Stimulated activated CD8-positive, alpha-beta memory T cell treated with anti-CD3 and anti-CD28 coated beads, Interleukin-12 subunit alpha, Interleukin-12 subunit beta, amount 100 ng/mL, for 24 hours (primary cell): ENCODE measurements at regions not wholly inside any gene's neighbourhood (a gene's known extent, or its start where the extent isn't known, plus 50 kb on each side); places are given as distances from the start of the nearest gene placed in this dataset.
A peak's percentile ranks its signal among the peaks of the same experiment; 100 is the strongest.
"Not testable (repeated sequence)": the region's sequence is repeated elsewhere in the genome, so short reads cannot be mapped to it uniquely, and the experiment has no call there.

ENCODE experiments used
- DNase-seq: peaks from one replicate; pipeline ENCODE4 v3.0.0-alpha.2; 2020; ENCODE audit errors: extremely low read depth

DNA sequence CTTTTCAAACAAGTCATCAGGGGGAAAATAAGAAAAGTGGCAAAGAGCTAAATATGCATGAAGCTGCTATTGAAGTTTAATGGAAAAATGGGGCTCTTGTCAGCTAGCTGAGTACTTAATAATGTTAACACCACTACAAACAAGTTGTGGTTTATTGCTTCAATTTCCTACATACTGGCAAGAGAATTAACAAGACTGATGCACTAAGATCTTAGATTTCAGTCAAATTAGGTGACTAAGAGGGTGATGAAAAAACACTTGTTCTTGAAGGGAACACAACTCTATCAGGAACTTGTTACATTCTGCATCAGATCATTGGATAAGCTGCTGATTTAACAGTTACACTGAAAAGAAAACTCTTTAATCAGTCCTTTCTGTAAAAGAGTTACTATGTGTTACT lies 234.6 kb upstream of the AFF2 start:
- no peak for DNase-seq

DNA sequence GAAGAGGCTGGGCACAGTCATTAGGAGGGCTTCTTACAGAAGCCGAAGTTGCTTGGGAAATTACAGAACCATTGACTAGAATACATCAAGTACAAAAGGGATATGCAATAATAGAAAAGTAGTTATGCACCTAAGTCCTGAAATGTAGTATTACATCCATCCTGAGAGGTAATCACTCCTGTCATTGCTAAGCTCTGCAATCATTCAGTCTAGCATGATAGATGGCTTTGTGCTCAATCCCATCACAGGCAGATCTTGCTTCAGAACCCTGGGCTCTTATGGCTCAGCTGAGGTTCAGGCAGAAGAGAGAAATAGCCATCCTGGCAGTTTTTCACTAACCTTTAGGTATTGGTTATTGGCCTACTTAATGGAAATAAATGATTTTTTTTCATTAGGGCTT lies 231.7 kb upstream of the AFF2 start:
- no peak for DNase-seq

DNA sequence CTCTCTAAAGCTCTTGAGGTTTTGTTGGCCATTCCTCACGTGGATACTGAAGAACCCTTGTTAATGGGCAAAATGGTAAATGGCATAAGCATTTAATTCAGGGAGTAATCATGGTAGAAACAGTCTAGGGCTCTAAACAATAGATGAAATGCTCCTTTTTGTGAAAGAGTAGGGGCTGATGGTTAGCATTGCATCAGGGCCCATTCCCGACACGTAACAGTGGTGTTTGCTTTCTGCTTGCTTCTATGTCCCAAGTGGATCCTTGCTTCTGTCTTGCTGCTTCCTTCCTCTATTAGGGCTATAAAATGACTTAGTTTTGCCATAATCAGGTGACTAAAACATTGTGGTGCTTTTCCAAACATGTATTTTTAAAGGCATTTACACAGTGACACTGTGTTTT lies 230.9 kb upstream of the AFF2 start:
- DNase-seq = no peak

DNA sequence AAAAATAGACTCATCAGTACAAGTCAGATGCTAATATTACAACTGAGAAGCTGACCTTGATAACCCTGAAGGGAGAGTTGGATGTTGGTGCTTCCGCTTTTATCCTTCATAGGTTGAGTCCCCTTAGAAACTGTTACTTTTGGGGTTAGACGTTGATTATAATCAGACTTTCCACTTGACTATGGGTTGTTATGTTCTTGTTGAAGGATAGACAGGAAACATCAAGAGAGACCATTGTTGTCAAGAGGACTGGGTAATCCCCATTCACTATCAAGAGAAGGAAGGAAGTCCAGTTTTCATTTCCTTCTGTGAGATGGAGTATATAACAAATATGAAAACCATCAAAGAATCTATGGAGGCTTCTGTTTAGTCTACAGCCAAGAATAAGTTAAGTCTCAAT lies 229.9 kb upstream of the AFF2 start:
- DNase-seq = no peak

DNA sequence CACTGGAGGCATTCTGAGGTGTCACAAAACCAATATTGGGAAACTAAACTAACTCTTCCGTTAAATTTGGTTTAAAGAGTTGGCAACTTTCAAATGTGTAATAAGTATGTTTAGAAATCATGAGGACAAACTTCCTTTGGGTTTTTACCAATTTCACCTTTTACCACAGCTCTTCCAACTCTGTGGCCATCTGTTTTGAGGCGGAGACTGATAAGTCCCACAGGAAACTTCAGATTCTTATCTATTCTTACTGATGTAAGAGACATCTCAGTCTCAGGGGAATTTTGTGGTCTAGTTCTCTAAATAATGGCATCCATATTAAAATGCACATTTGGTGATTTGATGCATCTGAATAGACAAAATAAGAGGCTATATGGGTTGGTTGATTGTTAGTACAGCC lies 229.2 kb upstream of the AFF2 start:
- DNase-seq = no peak

DNA sequence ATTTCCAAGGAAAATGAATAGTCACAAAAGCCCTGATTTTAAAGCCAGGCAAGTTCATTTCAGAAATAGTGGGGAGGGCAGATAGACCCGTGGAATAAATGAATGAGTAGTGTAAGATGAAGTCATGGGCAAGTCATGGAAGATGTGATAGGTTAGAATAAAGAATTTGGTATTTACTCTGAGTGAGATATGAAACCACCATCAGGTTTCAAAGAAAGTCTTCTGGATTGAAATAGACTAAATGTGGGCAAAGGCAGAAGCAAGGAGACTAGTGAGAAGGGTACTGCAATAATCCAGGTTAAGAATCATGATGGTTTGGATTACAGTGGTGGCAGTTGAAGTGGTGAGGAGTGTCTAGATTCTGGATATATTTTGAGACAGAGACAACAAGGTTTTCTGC lies 218.5 kb upstream of the AFF2 start:
- DNase-seq = no peak

DNA sequence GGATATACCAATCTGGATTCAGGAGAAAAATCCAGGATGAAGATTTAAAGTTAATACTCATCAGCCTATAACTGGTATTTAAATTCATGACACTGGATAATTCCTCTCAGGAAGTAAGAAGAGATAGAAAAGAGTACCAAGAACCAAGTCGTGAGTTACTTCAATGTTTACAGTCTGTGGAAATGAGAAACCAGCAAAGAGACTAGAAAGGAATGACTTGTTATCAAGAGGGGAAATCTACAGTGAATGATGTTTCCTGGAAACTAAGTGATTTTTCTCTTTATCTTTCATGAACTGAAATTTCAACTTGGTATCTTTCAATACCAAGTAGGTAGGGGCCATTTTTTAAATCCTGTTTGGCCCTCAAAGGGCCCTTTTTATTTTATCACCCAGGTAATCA lies 217.9 kb upstream of the AFF2 start:
- no peak for DNase-seq

DNA sequence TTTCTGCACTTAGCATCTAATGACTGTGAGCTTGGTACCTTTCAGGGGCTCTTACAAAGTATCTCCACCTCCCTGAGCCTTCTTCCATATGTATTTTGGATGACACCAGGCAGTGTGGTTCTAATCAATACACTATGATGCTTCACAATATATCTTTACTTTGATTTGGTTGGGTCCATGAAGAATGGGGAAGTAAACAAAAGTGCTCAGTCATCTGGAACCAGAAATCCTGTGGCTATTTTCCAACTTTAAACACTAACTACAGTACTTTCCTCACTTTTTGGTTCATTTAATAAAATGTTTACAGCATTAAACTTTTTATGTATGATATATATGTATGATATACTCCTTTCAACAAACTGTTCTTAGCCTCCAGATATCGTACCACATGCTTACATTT lies 216.4 kb upstream of the AFF2 start:
- DNase-seq = no peak

DNA sequence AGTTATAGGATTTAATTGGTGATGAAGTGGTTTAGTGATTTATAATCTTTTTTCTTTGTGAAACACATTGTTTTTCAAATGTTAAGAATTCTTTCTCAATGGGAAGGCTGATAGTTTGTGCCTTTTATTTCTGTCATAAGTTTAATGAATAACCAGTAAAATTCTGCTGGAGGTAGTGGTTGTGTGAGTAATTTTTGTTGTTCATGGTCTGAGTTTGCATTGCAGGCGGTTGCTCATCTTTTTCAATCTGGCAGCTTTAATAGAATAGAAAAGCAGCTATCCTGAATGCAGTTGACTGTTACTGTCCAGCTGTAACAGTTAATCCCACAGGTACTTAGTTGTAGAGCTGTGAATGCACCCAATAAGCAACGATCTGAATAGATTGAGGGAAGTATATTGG lies 215.6 kb upstream of the AFF2 start:
- no peak for DNase-seq

DNA sequence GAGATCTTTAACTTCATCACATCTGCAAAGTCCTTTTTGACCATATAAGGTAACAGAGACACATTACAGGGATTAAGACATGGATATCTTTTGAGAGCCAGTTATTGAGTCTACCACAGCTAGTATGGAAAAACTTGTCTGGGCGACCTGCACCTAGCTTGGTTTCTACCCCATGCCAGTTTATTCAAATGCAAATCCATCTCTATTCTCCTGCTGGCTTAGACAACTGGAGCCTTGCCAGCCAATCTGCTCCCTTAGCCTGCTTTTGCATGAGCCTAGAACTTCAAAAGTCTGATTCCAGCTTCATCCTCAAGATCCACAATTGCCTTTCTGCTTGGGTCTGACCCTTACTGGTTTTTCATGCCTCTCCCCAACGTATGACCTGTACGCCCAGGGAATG lies 212.0 kb upstream of the AFF2 start:
- DNase-seq = no peak

DNA sequence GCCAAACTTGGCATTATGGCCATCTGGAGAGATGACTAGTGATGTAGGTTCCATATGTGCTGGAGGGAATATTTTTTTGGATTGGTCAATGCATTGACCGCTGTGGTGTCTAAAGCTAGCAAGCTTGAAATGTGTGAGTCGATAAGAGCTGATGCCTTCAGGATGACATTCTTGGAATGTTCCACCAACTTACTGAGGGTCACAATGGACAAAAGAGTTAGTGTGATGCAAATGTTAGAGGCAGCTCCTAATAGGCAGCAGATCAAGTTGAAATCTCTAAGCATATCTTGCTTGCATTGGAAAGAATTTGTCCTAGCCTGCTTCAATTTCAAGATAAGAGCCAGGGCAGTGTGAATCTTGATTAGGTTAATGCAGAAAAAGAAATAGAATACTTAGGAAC lies 210.4 kb upstream of the AFF2 start:
- DNase-seq = no peak

DNA sequence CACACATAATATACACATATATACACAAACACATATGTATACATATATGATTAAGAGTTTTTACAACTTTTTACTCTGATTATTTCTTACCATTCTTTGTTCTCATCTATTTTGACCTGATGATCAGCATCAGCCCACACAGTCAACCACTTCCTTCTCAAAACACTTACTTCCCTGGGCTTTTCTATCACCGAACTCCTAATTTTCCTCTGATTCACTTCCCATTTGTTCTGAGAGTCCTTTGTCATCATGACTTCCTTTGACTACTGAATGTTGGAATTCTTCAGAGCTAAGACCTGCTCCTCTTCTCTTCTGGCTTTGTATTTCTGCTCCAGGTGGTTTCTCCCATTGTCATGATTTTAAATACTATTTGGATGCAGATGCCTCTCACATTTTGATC lies 209.5 kb upstream of the AFF2 start:
- no peak for DNase-seq

DNA sequence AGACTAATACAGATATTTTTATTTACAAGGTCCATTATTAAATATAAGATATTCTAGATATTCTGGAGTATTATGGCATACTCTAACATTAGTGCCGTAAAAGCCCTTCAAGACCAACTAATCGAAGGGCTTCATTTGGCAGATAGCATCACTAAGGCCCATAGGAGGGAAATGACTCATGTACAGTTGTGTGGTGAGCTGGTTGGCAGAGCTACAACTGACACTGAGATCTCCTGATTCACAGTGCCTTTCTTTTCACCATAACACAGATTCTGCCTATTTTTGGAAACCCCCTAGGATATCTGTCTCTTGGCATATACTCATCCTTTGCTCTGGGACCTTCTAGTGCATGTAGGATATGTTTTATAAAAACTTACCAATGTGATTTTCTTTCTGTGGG lies 201.7 kb upstream of the AFF2 start:
- no peak for DNase-seq

DNA sequence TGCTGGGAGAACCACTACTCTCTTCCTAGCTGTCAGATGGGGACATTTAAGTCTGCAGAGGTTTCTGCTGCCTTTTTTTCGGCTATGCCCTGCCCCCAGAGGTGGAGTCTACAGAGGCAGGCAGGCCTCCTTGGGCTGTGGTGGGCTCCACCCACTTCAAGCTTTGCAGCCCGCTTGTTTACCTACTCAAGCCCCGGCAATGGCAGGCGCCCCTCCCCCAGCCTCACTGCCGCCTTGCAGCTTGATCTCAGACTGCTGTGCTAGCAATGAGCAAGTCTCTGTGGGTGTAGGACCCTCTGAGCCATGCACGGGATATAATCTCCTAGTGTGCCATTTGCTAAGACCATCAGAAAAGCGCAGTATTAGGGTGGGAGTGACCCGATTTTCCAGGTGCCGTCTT lies 195.2 kb upstream of the AFF2 start:
- not testable (repeated sequence) for DNase-seq

DNA sequence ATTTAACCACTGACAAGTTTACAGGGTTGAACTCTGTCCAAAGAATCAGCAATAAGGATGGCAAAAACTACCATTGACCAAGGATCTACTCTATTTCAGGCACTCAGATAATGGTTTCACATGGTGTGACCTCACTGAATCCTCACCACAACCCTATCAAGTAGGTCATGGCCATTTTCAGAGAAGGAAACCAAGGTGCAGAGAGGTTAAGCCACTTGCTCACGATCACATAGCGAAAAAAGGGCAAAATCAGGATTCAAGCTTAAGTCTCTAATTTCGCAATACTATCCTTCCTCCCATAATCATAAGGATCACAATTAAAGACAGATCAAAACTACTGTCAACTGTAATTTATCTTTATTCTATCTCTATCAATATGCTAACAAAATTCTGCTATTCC lies 191.0 kb upstream of the AFF2 start:
- DNase-seq = no peak

DNA sequence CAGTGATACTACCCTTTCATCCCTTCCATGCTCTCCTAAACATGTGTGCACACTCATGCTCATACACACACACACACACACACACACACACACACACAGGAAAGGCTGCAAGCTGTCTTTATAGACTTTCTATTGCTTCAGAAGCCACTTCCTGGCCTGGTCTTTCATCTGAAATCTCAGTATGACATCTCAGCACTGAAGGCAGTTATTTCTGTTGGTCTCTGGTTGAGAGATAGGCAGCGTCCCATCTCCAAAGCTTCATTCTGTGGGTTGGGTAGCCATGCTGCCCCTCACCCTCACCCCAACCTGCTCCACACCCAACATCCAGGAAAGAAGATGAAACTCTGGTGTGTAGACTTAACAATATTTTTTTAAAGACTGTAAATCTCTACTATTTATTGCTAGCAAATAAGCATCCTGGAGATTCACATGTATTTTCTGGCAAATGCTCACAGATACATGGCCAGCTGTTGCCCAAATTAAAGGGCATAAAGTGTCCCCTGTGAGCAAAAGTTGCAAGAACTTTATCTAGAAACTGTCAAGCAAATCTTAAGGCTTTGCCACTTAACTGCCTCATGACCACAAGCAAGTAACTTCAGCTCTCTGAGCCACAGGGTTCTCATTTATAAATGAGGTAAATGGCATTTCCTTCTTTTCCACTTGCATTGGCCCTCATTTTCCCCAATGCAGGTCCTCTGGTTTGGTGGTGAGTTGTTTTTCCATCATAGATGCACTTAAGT lies 189.8 kb upstream of the AFF2 start:
- peak; percentile 2 for DNase-seq

DNA sequence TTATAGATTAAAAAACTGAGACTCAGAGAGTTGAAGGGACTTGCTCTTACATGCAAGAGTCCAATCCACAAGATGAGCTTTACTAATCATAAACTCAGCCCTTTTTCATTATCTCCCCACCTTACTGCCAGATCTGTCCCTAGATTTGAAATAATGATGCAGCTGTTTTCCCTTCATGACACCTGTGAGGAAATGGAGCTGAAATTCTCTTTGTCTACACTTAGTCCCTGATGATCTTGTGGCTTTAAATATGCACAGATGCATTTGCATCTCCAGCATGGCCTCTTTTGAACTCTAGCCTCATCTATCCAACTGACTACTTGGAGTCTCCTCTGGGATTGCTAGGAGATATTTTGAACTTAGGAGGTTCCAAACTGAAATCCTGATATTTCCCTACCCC lies 188.9 kb upstream of the AFF2 start:
- DNase-seq = no peak

DNA sequence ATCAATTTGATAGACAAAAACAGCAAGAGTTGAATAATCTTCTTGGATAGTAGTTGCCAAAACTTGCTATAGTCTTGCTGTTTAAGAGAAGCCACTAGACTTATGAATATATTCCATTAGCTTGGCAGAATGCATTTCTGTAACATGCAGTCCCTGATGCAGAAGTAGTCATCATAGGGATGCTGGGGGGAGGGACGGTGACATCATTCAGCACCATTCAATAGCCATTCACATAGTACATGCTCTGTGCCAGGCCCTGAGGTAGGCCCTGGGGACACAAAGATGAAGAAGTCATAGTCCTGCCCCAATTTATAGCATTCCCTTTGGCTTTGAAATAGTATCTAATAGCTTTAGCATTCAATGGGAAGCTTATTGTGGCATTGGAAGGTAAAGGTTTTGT lies 185.5 kb upstream of the AFF2 start:
- DNase-seq = no peak

DNA sequence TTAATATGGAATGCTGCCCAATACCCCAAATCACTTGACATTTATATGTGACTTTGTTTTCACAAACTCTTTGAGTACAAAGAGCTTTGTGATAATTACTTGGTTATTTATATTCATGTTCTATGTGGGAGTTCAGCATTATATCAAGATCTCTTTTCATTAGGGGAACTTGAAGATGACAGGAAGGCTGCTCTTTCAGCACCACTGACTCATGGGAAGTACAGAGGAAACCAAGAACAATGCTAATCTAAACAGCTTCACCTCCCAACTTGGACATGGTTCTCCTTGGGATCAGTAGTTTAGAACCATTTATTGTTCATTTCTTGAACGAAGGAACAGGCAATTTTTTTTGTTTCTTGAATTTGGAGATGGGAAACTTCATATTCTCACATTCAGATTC lies 184.0 kb upstream of the AFF2 start:
- DNase-seq = no peak

DNA sequence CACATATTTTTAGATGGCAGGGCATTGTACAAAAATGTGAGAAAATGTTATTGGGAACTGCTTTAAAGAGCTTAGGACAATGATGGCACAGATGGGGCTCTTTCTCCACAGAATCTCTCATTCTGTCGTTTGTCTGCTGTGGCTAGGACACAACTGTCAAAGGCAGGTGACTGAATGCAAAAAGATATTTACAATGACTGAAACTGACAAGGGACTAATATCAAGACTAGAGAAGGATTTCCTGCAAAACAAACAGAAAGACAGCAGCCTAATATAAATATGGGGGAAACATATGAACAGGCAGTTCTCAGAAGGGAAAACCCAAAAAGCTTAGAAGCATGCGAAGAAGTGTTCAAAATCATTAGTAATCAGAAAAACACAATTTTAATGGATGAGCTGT lies 177.5 kb upstream of the AFF2 start:
- DNase-seq = no peak

DNA sequence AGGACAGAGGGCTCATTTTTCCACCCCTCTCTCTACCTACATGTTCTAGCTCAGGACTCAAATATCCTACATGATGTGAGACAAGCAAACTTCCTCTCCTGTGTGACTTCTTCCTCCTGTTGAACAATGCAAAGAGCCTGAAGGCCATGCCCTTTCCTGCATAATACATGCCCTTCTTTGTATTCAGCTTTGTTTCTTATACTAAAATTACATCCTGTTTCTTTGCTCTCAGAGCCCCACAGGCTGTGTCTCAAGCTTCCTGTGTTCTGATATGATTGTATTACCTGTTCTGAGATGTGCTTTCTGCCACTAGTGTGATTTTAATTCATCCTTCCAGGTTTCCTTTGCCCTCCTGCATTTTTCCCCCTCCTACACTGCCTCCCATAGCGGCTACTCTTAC lies 166.4 kb upstream of the AFF2 start:
- no peak for DNase-seq

DNA sequence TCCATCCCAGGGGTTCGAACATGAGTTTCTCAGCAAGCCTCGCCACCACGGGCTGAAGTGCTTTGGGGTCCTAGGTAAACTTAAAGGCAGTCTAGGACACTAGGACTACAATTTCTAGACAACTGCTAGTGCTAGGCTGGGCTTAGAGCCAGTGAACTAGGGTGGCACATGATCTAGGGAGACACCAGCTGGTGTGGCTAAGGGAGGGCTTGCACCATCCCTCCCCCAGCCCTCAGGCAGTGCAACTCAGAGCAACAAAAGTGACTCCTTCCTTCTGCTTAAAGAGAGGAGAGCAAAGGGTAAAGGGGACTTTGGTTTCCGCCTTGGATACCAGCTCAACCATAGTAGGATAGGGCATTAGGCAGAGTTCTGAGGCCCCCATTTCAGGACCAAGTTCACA lies 162.5 kb upstream of the AFF2 start:
- DNase-seq = no peak

DNA sequence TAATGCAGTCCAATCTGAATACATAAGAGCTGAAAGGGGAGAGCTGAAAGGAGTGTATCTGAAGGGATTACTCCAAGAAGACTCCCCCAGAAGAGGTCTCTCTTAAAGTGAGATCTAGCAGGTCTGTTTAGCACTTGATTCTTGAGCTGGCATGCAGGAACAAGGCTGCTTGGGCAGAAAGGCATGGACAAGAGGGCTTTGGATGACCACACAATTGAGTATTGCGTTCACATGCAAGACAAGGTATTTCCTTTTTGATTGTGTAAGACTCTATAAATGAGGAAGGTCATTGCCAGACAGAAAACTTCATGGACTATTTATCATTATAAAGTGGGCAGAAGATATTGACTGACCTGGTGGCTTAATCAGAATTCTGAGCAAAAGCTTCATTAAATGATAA lies 145.5 kb upstream of the AFF2 start:
- no peak for DNase-seq

DNA sequence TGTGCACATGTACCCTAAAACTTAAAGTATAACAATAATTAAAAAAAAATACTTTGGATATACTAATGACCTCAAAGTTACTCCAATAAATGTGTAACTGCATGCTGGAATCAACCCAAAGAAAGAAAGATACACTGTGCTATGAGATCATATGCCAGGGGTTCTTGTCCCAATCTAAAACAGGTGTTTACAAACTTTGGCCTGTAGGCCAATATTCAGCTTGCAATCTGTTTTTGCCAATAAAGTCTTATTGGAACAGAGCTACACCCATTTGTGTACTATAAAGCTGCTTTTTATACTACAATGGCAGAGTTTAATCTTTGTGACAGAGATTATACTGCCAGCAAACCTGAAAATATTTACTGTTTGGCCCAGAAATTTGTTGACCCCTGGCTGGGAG lies 138.8 kb upstream of the AFF2 start:
- DNase-seq = no peak
